TTC549 (cell line): ENCODE measurements at regions not wholly inside any gene's neighbourhood (a gene's known extent, or its start where the extent isn't known, plus 50 kb on each side); places are given as distances from the start of the nearest gene placed in this dataset.

ENCODE experiments used
- FAIRE-seq: peaks from 2 replicates; lab custom pipeline; 2012; peaks lifted over from hg19 to GRCh38; lab: Jason Lieb, UNC

GRCh38 chr3:78003090-78003489 lies 963.2 kb downstream of the ROBO2 start:
- no peak for FAIRE-seq

GRCh38 chr3:78004571-78004970 lies 964.7 kb downstream of the ROBO2 start:
- FAIRE-seq = no peak

- FAIRE-seq = no peak
Observed at GRCh38 chr3:78013653-78014052, 973.8 kb downstream of the ROBO2 start.

DNA sequence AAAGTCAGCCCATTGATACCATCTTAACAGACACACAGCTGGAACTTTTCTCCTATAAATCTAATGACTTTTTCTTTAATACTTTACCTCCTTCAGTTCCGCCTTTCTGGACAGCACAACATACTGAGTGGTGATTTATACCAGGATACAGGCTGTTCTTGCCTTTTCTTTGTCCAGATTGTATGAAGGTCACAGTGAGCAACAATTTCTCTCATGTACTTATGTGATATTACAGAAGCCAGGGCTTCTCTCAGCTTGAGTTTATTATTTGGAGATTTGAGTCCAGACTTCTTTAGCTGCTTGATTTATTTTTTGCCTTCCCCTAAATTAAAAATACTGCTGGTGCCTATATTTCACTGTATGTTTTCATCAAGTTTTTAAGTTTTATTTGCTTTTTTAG lies 976.0 kb downstream of the ROBO2 start:
- no peak for FAIRE-seq

DNA sequence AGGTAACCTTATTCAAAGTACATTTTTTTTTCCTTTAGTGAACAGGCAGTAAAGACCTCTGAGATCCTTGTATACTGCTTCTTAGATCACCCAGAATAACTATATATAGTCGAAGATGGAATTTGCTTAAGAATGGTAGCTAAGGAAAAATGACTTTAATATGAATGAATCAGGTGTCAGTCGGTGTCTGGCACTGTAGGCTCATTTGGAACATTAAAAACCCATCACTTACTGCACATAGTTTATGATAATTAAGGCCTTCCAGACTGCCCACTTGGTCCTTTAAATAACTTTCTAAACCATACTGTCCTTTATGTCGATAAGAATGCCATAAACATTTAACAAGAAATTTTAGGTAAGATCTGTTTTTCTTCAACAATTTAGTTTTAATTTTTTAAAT lies 981.8 kb downstream of the ROBO2 start:
- no peak for FAIRE-seq

DNA sequence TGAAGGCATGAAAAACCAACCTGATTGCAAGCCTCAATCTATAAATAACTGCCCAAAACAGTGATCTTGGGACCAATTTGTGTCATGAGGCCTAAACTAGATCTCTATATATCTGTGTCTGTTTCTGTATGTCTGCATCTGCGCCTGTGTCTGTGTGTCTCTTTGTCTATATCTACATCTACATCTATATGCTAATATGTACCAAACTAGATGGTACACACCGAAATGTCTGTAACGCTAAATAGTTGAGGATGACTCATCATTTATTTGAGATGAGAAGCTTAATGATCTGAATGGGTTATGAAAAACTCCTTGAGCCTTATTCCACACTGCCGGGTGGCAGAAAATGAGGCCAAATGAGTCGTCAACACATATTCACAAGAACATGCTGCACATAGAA lies 982.3 kb downstream of the ROBO2 start:
- no peak for FAIRE-seq

DNA sequence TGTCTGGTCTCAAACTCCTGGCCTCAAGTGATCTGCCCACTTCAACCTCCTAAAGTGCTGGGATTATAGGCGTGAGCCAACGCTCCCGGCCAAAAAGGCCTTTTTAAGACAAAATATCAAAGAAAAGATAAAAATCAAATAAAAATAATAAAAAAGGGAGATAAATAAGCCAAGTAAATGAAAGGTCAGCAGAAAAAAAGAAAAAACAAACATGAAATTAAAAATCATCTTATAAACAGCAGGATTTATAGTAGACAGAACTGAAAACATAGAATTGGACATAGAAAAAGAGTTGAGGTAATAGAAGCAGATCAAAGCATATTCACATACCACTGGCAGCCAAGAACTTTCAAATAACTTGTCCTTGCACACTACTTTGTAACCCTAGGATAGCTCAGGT lies 983.4 kb downstream of the ROBO2 start:
- FAIRE-seq = no peak

DNA sequence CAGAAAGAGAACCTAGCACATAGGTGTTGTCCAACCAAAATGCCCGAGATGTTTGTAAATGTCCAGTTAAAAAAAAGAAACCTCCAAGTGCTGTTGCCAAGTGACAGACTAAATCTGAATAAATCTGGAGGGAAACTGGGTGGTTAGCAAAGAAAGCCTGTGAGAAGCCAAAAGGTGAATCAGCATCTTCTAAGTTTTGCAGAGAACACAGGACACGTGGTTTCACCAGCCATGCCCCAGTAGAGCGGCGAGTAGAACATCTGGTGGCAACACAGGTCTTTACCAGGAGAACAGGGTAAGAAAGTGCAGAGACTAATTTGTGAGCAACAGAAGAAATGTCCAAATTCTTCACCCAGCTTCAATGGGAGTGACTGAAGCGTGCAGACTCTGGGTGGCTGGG lies 986.0 kb downstream of the ROBO2 start:
- FAIRE-seq = no peak

DNA sequence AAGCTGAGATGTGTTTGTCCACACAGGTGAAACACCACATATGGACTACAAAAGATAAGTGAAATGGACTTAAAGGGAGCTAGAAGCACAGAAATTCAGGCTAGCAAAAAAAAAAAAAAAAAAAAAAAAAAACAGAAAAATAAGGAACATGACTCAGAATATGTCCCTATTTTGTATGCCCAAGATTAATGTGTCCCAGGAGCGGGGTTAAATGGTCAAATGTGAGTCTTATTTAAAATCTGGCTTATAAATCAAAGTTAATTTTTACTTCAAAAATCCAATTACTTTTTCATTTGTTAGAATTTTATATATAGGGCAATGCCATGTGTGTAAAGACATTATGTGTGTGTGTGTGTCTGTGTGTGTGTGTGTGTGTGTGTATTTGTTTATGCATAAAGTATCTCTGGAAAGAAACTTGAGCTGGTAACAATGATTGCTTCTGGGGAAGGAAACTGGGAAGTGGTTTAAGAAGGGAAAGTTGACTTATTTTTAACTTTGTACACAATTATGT lies 986.5 kb downstream of the ROBO2 start:
- FAIRE-seq = no peak

DNA sequence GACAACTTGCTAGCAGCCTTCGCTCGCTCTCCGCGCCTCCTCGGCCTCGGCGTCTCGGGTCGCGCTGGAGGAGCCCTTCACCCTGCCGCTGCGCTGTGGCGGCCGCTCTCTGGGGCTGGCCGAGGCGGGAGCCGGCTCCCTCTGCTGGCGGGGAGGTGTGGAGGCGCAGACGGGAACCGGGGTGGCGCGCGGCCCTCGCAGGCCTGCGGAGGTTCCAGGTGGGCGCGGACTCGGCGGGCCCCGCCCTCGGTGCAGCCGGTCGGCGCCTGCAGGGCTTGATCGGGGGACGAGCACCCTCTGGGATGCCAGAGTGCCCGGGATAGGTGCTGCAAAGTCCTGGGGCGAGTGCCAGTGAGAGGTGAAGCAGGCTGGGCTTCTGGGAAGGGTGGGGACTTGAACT lies 989.9 kb downstream of the ROBO2 start:
- no peak for FAIRE-seq

DNA sequence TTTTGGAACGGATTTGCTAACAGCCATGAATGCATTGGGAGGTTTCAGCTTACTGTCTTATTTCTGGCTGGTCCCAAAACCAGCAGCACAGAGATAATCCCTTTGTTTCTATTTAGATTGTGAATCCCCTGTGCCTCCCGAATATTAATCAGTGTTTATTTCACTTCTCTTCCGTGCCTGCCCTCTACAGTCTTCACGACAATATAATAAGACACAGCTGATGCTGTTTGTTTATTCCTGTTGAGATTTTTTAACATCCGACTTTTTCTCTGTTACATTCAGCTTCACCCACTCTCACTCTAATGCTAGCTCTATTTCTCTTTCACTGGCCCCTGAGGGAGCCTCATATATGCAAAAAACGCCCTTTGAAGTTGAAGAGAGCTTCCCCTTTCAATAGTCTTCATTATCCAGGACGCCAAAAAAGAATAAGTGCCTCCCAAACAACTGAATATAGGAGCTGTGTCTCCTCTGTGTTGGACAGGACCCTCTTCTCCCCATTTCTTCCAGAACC lies 995.3 kb downstream of the ROBO2 start:
- no peak for FAIRE-seq

- no peak for FAIRE-seq
Observed at GRCh38 chr3:78041486-78041885, 1001.6 kb downstream of the ROBO2 start.

DNA sequence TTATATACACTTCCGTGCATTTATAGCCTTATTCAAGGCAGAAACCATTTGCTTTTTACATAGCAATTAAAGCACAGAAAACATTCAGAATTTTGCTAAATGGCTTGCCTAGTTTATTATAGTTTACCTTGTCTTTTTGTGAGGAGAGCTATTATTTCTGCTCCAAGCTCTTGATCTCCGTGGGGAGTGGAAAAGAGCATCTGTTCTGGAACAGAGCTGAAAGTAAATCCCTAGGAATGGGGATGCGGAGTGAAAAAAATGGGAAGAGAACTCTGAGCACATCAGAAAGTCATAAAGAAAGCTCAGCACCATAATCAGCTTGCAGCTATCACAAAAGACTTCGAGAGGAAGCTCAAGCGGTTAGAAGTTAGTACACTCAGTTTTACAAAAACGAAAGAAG lies 1006.7 kb downstream of the ROBO2 start:
- no peak for FAIRE-seq

DNA sequence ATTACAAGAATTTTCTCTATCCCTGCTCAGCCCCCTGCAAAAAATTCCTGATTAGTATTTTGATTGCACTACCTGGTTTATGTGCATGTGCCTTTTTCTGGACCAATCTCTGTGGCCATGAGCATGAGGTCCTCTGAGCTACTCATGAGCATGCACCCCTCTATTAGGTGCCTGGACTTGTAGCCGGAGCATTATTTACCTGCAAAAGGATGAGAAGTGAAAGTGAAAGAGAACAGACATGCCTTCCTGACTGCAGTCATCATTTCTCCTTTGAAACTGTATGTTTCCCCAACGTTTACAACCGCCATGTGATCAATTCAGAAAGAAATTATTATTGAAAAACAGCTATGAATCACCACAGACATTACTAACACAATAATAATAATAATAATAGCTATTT lies 1008.8 kb downstream of the ROBO2 start:
- no peak for FAIRE-seq

- no peak for FAIRE-seq
Observed at GRCh38 chr3:78049521-78049920, 1009.6 kb downstream of the ROBO2 start.

- FAIRE-seq = no peak
Observed at GRCh38 chr3:78050276-78051065, 1010.6 kb downstream of the ROBO2 start.

- FAIRE-seq = no peak
Observed at GRCh38 chr3:78052746-78053145, 1012.8 kb downstream of the ROBO2 start.

DNA sequence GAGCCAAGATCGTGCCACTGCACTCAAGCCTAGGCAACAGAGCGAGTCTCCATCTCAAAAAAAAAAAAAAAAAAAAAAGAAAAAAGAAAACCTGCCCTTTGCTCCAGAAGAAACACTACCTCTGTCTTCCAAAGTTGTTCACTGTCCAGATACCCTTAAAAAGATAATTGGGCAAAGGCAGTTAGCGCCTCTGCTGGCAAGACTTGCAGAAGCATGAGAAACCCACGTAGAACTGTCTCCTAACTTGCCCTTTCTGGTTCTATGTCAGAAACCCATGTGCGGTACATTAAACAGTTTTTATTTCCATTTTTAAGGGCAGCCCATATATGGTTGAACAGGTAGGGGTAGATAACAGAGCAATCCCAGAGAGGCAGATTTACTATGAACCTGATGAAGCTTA lies 1026.4 kb downstream of the ROBO2 start:
- no peak for FAIRE-seq

- no peak for FAIRE-seq
Observed at GRCh38 chr3:78070188-78070587, 1030.3 kb downstream of the ROBO2 start.

DNA sequence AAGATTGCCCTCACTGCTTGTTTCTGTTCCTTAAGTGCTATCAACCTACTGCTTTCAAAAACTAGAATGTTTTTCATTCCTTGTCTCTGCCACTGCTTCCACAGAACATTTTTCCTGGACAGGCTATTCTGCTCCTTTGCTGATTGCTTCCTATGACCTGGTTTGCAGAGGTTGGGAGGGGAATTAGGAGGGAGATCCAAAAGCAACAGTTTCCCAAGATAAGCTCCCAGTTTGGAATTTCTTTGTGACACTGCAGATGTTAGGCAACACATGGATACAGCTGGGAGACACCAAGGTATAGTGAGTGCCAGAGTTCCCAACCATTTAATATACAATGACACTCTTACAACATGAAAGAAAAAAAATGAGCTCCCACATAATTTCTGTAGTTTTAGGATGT lies 1036.5 kb downstream of the ROBO2 start:
- no peak for FAIRE-seq

DNA sequence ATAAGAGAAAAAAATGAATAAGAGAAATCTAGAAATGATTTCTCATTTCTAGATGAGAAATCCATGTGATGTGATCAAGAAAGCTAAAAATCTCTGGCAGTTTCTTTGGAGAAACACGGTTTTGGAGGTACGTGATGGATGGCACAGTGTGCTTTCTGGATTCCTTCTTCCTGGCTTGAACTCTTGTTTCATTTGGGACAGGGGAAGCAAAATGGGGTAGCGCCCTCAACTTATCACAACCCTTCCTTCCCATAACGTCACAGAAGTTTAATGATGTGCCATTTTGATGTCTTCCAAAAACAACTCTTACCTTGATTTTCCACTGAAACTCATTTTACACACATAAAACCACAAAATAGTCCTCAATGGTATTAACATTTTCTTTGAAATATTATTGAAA lies 1037.3 kb downstream of the ROBO2 start:
- FAIRE-seq = no peak

GRCh38 chr3:78077842-78078241 lies 1037.9 kb downstream of the ROBO2 start:
- no peak for FAIRE-seq

- FAIRE-seq = no peak
Observed at GRCh38 chr3:78079514-78079913, 1039.6 kb downstream of the ROBO2 start.

GRCh38 chr3:78086150-78086549 lies 1046.3 kb downstream of the ROBO2 start:
- no peak for FAIRE-seq
